ENCODE measurements at regions not wholly inside any gene's neighbourhood (a gene's known extent, or its start where the extent isn't known, plus 50 kb on each side); places are given as distances from the start of the nearest gene placed in this dataset.

DNA sequence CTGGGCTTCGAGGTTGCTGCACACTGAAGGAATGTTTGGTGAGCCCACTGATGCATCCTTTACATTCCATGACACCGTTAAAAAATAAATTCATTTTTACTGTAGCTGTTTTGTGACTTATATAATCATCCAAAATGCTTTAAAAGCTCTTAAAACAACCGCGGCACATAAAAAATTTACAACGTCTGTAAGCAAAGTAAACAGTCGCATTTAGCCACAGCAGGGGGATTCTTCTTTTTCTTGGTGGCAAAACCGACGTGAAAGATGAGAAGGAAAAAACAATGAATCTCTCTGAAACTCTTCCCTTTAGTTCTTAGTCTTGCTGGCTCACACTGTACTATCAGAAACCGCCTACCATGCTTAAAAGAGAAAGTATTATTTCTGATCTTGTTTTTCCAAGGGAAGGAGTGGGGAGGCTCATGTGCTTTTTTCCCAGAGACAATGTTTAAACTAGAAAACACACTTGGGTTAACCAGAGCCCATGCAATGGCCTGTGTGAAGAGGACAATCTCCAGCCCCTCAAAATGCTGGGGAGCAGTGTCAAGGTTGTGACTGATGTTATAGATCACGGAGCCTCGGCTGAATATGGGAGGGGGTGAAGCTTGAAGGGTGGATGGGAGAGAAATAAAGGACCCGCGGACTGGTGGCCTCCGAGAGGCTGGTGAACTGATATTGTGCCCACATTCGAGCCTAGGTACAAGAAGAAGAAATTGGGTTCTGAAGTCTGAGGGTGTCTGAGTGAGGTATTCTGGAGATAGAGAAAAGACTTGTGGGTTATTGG is 91.1 kb downstream of the IRF8 start:
- FAIRE-seq (no peak), DNase-seq (ENCODE audit: low read depth, low spot score) (no peak)
- Histone ChIP-seq H4K20me1 (replicated peaks; ENCODE audit: control insufficient read depth, extremely low read depth, insufficient read depth, low read length) (no peaks in the 10 kb centered on the region), H3K27ac (ENCODE audit: insufficient read depth, low read depth, low read length) (no peak overlapping the region), H3K9ac (replicated peaks; ENCODE audit: extremely low read depth, insufficient read depth, low read length) (no peak overlapping the region), H3K9me3 (replicated peaks; ENCODE audit: control insufficient read depth, insufficient read depth, low read length) (no peaks in the 10 kb centered on the region), H3K4me3 (replicated peaks in 1 of 3; ENCODE audit: insufficient read depth in 1 of 3, low read depth in 1 of 3, low read length in 3 of 3) (no peak overlapping the region), H3K9me1 (replicated peaks; ENCODE audit: control insufficient read depth, extremely low read depth, insufficient read depth, low read length) (no peaks in the 10 kb centered on the region), H3K4me1 (ENCODE audit: control insufficient read depth, extremely low read depth, insufficient read depth, low read length) (no peaks in the 10 kb centered on the region), H3K36me3 (ENCODE audit: control insufficient read depth in 2 of 2, extremely low read depth in 1 of 2, insufficient read depth in 2 of 2, low read length in 2 of 2) (no peaks in the 10 kb centered on the region), H3K79me2 (ENCODE audit: control insufficient read depth, insufficient read depth, low read length) (no peaks in the 10 kb centered on the region), H3K4me2 (ENCODE audit: insufficient read depth, low read length) (no peak overlapping the region), H2AFZ (ENCODE audit: low read depth, low read length) (no peak overlapping the region), H3K27me3 (ENCODE audit: control insufficient read depth in 2 of 2, insufficient read depth in 2 of 2, low read length in 2 of 2) (peaks cover 0 to 4% of the 10 kb centered on the region in 2 experiments)
- CTCF ChIA-PET, result interaction anchor here (1.5 to 14.3 kb wide), 3 partner anchors 26 to 168 kb away, joined by 4 to 564 read pairs (median 16); no protein-coding TSS in a partner anchor
- TF ChIP-seq MAX (IDR thresholded peaks at IDR 0.05; ENCODE audit: insufficient read depth, insufficient read length) (no peak), POLR2A (IDR thresholded peaks at IDR 0.05; ENCODE audit: low read depth, low read length) (no peak), EZH2 (IDR thresholded peaks at IDR 0.05; ENCODE audit: borderline replicate concordance, low read depth, low read length, severe bottlenecking) (no peak), MYC (IDR thresholded peaks at IDR 0.05; ENCODE audit: low read depth, low read length) (no peak), GATA2 (IDR thresholded peaks at IDR 0.05; ENCODE audit: insufficient read depth, insufficient read length, low read depth, low read length) (no peak), JUN (IDR thresholded peaks at IDR 0.05; ENCODE audit: borderline replicate concordance, insufficient read depth, insufficient read length, low read depth) (no peak), FOS (IDR thresholded peaks at IDR 0.05; ENCODE audit: borderline replicate concordance, insufficient read depth, low read length) (no peak), POLR2AphosphoS5 (IDR thresholded peaks at IDR 0.05; ENCODE audit: insufficient read depth, low read depth, low read length) (no peak)
- TF ChIP-seq, protein P1, sequence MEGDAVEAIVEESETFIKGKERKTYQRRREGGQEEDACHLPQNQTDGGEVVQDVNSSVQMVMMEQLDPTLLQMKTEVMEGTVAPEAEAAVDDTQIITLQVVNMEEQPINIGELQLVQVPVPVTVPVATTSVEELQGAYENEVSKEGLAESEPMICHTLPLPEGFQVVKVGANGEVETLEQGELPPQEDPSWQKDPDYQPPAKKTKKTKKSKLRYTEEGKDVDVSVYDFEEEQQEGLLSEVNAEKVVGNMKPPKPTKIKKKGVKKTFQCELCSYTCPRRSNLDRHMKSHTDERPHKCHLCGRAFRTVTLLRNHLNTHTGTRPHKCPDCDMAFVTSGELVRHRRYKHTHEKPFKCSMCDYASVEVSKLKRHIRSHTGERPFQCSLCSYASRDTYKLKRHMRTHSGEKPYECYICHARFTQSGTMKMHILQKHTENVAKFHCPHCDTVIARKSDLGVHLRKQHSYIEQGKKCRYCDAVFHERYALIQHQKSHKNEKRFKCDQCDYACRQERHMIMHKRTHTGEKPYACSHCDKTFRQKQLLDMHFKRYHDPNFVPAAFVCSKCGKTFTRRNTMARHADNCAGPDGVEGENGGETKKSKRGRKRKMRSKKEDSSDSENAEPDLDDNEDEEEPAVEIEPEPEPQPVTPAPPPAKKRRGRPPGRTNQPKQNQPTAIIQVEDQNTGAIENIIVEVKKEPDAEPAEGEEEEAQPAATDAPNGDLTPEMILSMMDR (IDR thresholded peaks at IDR 0.05; ENCODE audit: extremely low read depth in 1 of 2, insufficient read depth in 1 of 2, low read depth in 1 of 2, low read length in 2 of 2), result no peak
- POLR2A ChIA-PET, result no interaction called here
- BruUV-seq (replicated peaks), result no TSS peak
- intact Hi-C loops (cut with micrococcal nuclease), result loop anchor here (2.0 kb wide), 1 partner anchor 27 kb away; no protein-coding TSS in a partner anchor
- dilution Hi-C loops (cut with MboI; ENCODE audit: extremely low pct_ligation_motif_present, low sequenced_read_pairs), result no loop called here

Data from endothelial cell of umbilical vein (primary cell).